ENCODE measurements at regions not wholly inside any gene's neighbourhood (a gene's known extent, or its start where the extent isn't known, plus 50 kb on each side); places are given as distances from the start of the nearest gene placed in this dataset.

DNA sequence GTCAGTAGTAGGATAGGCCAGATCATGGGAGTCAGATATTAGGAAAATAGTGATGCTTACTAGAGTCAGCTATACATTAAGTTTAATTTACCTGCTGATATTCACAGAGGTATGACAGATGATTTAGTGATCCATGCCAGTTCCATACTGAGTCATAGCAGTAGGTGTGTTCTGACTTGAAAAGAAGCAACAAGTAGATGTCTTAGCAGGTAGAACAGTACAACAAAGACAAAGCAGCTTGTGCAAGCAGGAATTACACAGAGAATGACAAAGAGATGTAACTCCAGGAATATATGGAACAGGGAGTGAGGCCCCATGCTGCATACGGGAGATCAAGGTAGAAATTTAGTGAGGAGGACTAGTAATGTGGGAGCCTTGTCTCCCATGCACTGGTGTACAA lies 556.9 kb downstream of the SLC16A7 start:
- no peak for DNase-seq (ENCODE audit: low spot score)
- 72% methylated on average over 1 of the region's 1 CpG for WGBS
- no peak overlapping the region for H3K4me3 ChIP-seq
- no peak for TF ChIP-seq POLR2AphosphoS5 (IDR thresholded peaks at IDR 0.05)
- TF ChIP-seq POLR2A (IDR thresholded peaks at IDR 0.05) = no peak
- TF ChIP-seq, protein P1, sequence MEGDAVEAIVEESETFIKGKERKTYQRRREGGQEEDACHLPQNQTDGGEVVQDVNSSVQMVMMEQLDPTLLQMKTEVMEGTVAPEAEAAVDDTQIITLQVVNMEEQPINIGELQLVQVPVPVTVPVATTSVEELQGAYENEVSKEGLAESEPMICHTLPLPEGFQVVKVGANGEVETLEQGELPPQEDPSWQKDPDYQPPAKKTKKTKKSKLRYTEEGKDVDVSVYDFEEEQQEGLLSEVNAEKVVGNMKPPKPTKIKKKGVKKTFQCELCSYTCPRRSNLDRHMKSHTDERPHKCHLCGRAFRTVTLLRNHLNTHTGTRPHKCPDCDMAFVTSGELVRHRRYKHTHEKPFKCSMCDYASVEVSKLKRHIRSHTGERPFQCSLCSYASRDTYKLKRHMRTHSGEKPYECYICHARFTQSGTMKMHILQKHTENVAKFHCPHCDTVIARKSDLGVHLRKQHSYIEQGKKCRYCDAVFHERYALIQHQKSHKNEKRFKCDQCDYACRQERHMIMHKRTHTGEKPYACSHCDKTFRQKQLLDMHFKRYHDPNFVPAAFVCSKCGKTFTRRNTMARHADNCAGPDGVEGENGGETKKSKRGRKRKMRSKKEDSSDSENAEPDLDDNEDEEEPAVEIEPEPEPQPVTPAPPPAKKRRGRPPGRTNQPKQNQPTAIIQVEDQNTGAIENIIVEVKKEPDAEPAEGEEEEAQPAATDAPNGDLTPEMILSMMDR (IDR thresholded peaks at IDR 0.05) = no peak
- no peaks in the 10 kb centered on the region for H3K9me3 ChIP-seq
- intact Hi-C loops (cut with DNase I) = no loop called here
- no peaks in the 10 kb centered on the region for H3K4me1 ChIP-seq (replicated peaks)
- H3K27me3 ChIP-seq (replicated peaks; ENCODE audit: insufficient read depth) = no peaks in the 10 kb centered on the region
- no peak overlapping the region for H3K27ac ChIP-seq
- no peaks in the 10 kb centered on the region for H3K36me3 ChIP-seq

DNA sequence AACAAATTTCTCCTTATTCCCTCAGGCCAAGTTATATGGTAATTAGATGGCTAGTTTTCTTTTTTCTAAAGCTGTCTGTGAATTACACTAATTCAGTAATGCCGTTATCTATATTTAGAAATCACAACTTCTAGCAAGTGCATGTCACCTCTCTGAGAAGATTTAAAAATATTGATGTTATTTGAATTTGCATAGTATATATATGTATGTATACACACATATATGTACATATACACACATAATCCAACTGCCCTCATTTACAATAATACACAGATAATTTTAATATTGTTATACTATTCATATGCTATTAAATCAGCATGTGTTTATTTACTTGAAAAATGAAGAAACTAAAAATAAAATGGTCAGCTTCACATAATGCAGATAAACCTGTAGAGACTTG lies 563.9 kb downstream of the SLC16A7 start:
- Histone ChIP-seq H3K9me3 (no peaks in the 10 kb centered on the region), H3K27ac (no peak overlapping the region), H3K27me3 (replicated peaks; ENCODE audit: insufficient read depth) (no peaks in the 10 kb centered on the region), H3K4me3 (no peak overlapping the region), H3K36me3 (no peaks in the 10 kb centered on the region), H3K4me1 (replicated peaks) (no peaks in the 10 kb centered on the region)
- no peak for DNase-seq (ENCODE audit: low spot score)
- intact Hi-C loops (cut with DNase I) = no loop called here
- 87% methylated on average over 1 of the region's 1 CpG for whole genome bisulfite sequencing
- TF ChIP-seq POLR2A (IDR thresholded peaks at IDR 0.05) = no peak
- no peak for TF ChIP-seq POLR2AphosphoS5 (IDR thresholded peaks at IDR 0.05)
- TF ChIP-seq, protein P1 (IDR thresholded peaks at IDR 0.05) = no peak

DNA sequence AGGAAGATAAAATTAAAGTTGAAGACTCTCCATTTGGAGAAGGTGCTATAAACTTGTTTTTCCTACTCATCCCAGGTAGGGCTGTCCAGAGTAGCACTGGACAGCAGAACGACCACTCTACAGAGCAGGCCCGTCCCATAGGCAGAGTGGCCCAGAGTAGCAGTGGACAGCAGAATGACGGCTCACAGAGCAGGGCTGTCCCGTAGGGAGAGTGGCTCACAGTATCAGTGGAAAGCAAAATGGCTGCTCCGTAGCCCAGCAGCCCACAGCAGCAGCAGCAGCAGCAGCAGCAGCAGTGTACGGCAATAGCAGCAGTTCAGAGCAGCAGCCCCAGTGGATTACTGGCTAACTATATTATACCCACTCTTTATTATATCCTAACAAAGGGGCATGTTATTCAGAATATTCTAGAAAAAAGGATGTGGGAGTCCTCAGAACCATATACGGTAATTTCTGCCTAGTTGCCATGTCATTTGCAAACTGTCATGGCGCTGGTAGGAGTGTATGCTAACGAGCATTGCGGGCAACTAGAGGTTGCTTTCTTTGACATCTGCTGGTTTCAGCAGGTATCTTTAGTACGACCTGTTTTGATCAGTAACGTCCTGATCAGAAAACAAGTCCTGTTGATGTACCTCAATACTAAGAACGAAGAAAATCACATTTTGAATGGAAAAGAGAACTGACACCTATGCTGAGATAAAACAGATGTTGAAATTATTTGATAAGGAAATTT lies 567.3 kb downstream of the SLC16A7 start:
- Histone ChIP-seq H3K27me3 (replicated peaks; ENCODE audit: insufficient read depth) (no peaks in the 10 kb centered on the region), H3K36me3 (no peaks in the 10 kb centered on the region), H3K9me3 (no peaks in the 10 kb centered on the region), H3K4me1 (replicated peaks) (no peaks in the 10 kb centered on the region), H3K27ac (no peak overlapping the region), H3K4me3 (no peak overlapping the region)
- TF ChIP-seq, protein P1 (IDR thresholded peaks at IDR 0.05) = no peak
- TF ChIP-seq POLR2AphosphoS5 (IDR thresholded peaks at IDR 0.05) = no peak
- DNase-seq (ENCODE audit: low spot score) = no peak
- 88% methylated on average over 13 of the region's 13 CpGs for WGBS
- intact Hi-C loops (cut with DNase I) = no loop called here

DNA sequence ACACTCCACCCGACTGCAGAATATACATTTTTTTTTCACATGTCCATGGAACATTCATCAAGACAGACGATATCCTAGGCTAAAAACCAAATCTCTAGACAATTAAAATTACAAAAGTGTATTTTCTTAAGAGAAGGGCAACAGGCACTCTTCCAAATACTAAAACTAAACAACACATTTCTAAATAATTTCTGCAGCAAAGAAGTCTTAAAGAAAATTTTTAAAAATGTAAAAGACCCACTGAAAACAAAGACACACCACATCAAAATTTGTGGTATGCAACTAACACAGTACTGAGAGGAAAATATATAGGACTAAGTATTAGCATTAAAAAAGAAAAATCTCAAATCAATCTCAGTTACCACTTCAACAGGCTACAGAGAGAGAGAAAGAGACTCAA lies 570.0 kb downstream of the SLC16A7 start:
- 68% methylated on average over 2 of the region's 2 CpGs for WGBS
- intact Hi-C loops (cut with DNase I) = no loop called here

More for the DNA sequence above, 570.0 kb downstream of the SLC16A7 start:
- H3K27ac ChIP-seq = no peak overlapping the region
- H3K36me3 ChIP-seq = no peaks in the 10 kb centered on the region
- H3K27me3 ChIP-seq (replicated peaks; ENCODE audit: insufficient read depth) = no peaks in the 10 kb centered on the region
- no peak overlapping the region for H3K4me3 ChIP-seq
- TF ChIP-seq POLR2A (IDR thresholded peaks at IDR 0.05) (no peak), POLR2AphosphoS5 (IDR thresholded peaks at IDR 0.05) (no peak)
- TF ChIP-seq, protein P1 (IDR thresholded peaks at IDR 0.05) = no peak
- H3K9me3 ChIP-seq = no peaks in the 10 kb centered on the region
- no peaks in the 10 kb centered on the region for H3K4me1 ChIP-seq (replicated peaks)
- DNase-seq (ENCODE audit: low spot score) = no peak

All from prostate gland (tissue), 2 donors.